CD4-positive, alpha-beta T cell treated with Interleukin-15 for 1 hour (primary cell): ENCODE measurements at regions not wholly inside any gene's neighbourhood (a gene's known extent, or its start where the extent isn't known, plus 50 kb on each side); places are given as distances from the start of the nearest gene placed in this dataset.

Experiments
- DNase-seq: peaks from one replicate; pipeline ENCODE4 v3.0.0-alpha.2; 2020

- DNase-seq: no peak
Measured at GRCh38 chr14:98766818-98767217, 505.2 kb downstream of the BCL11B start.

GRCh38 chr14:98769326-98769725, 502.7 kb downstream of the BCL11B start:
- DNase-seq: no peak

GRCh38 chr14:98770151-98770550, 501.8 kb downstream of the BCL11B start:
- no peak for DNase-seq

GRCh38 chr14:98773814-98774213, 498.2 kb downstream of the BCL11B start:
- DNase-seq: no peak

- DNase-seq: no peak
Measured at GRCh38 chr14:98775892-98776291, 496.1 kb downstream of the BCL11B start.

GRCh38 chr14:98782062-98782461, 489.9 kb downstream of the BCL11B start:
- no peak for DNase-seq

- no peak for DNase-seq
Measured at GRCh38 chr14:98785578-98785977, 486.4 kb downstream of the BCL11B start.

GRCh38 chr14:98786456-98786855, 485.5 kb downstream of the BCL11B start:
- DNase-seq: no peak

- no peak for DNase-seq
Measured at GRCh38 chr14:98791661-98792060, 480.3 kb downstream of the BCL11B start.

- no peak for DNase-seq
Measured at GRCh38 chr14:98792171-98792570, 479.8 kb downstream of the BCL11B start.

- DNase-seq: no peak
Measured at GRCh38 chr14:98798099-98798498, 473.9 kb downstream of the BCL11B start.

GRCh38 chr14:98799891-98800290, 472.1 kb downstream of the BCL11B start:
- DNase-seq: no peak

GRCh38 chr14:98802044-98802443, 470.0 kb downstream of the BCL11B start:
- DNase-seq: no peak

GRCh38 chr14:98803196-98803595, 468.8 kb downstream of the BCL11B start:
- no peak for DNase-seq

- no peak for DNase-seq
Measured at GRCh38 chr14:98808494-98809407, 463.2 kb downstream of the BCL11B start.

GRCh38 chr14:98816195-98816594, 455.8 kb downstream of the BCL11B start:
- no peak for DNase-seq

GRCh38 chr14:98816720-98817119, 455.3 kb downstream of the BCL11B start:
- no peak for DNase-seq

GRCh38 chr14:98819132-98819866, 452.7 kb downstream of the BCL11B start:
- no peak for DNase-seq

GRCh38 chr14:98819867-98820206, 452.2 kb downstream of the BCL11B start:
- no peak for DNase-seq

GRCh38 chr14:98822917-98823316, 449.1 kb downstream of the BCL11B start:
- no peak for DNase-seq

- no peak for DNase-seq
Measured at GRCh38 chr14:98826618-98827017, 445.4 kb downstream of the BCL11B start.

GRCh38 chr14:98834119-98834518, 437.9 kb downstream of the BCL11B start:
- DNase-seq: no peak

GRCh38 chr14:98835051-98835824, 436.8 kb downstream of the BCL11B start:
- no peak for DNase-seq

GRCh38 chr14:98835825-98836100, 436.2 kb downstream of the BCL11B start:
- DNase-seq: no peak
